Smooth muscle cell (in vitro differentiated cells): ENCODE measurements at regions not wholly inside any gene's neighbourhood (a gene's known extent, or its start where the extent isn't known, plus 50 kb on each side); places are given as distances from the start of the nearest gene placed in this dataset.

Source experiments
- DNase-seq: peaks from one replicate; lab custom pipeline; 2025; ENCODE audit not compliant: unreplicated experiment; lab: John Stamatoyannopoulos, UW
- H2AFZ ChIP-seq: fragments of 200-600 bp; sonication (generic); 2 replicates; pipeline ENCODE4 v1.6.0; 2016; ENCODE audit warnings: antibody characterized with exemption, low read depth, mild to moderate bottlenecking
- H3F3A ChIP-seq: fragments of 200-600 bp; sonication (generic); 2 replicates; pipeline ENCODE4 v1.6.0; 2017; ENCODE audit warnings: antibody characterized with exemption, low read depth
- H3K27ac ChIP-seq: fragments of 200-600 bp; sonication (generic); 2 replicates; pipeline ENCODE4 v1.5.1; 2016; ENCODE audit warnings: low read depth, mild to moderate bottlenecking
- H3K27me3 ChIP-seq: fragments of 200-600 bp; sonication (generic); 2 replicates; pipeline ENCODE4 v1.6.1; 2016; ENCODE audit warnings: low read depth, mild to moderate bottlenecking
- H3K36me3 ChIP-seq: fragments of 200-600 bp; sonication (generic); 2 replicates; pipeline ENCODE4 v1.5.1; 2016; ENCODE audit warnings: low read depth
- H3K4me1 ChIP-seq: fragments of 200-600 bp; sonication (generic); 2 replicates; pipeline ENCODE4 v1.5.1; 2016; ENCODE audit warnings: low read depth
- H3K4me2 ChIP-seq: fragments of 200-600 bp; sonication (generic); 2 replicates; pipeline ENCODE4 v1.6.0; 2016; ENCODE audit warnings: mild to moderate bottlenecking
- H3K4me3 ChIP-seq: fragments of 200-600 bp; sonication (generic); 2 replicates; pipeline ENCODE4 v1.5.1; 2016; ENCODE audit warnings: mild to moderate bottlenecking
- H3K79me2 ChIP-seq: fragments of 200-600 bp; sonication (generic); 2 replicates; pipeline ENCODE4 v1.6.0; 2016; ENCODE audit warnings: low read depth, mild to moderate bottlenecking
- H3K9ac ChIP-seq: fragments of 200-600 bp; sonication (generic); 2 replicates; pipeline ENCODE4 v1.6.0; 2016; ENCODE audit warnings: low read depth
- H3K9me3 ChIP-seq: fragments of 200-600 bp; sonication (generic); replicated peaks from 2 replicates; pipeline ENCODE4 v1.5.1; 2016; ENCODE audit warnings: low read depth
- H4K20me1 ChIP-seq: fragments of 200-600 bp; sonication (generic); 2 replicates; pipeline ENCODE4 v1.6.0; 2016; ENCODE audit warnings: low read depth
- CTCF ChIP-seq: fragments of 200-600 bp; sonication (generic); IDR thresholded peaks from 2 replicates; pipeline ENCODE4 v1.5.1; 2017; ENCODE audit warnings: borderline replicate concordance, mild to moderate bottlenecking, antibody characterized with exemption; ENCODE audit not compliant: insufficient read depth, poor library complexity, severe bottlenecking
- WGBS: methylation state at CpG from one replicate; pipeline ENCODE4 v1.1.7; 2016; ENCODE audit warnings: low lambda C conversion rate; 5-methylcytosine and 5-hydroxymethylcytosine counted together

DNA sequence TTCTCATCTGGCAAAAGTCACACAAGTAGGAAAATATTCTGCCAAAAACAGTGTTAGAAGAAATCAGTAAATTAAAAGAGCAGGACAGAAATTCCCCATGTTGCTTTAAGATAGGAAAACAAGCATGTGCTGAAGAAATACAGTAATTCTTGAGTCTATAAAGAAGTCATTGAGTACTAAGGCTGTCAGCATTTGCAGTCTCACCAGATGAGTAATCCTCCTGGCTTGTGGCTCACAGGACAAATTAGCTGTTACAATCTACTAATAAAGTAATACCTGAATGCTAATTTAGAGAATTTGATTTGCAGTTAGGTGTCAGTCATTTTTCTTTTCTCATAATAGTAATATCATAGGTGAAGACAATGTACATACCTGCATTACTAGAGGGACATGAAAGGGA is 1158.9 kb upstream of the CELF2 start:
- Histone ChIP-seq H3K4me2 (peak overlapping the region; percentile 55), H3K27me3 (no peaks in the 10 kb centered on the region), H3K4me1 (no peaks in the 10 kb centered on the region), H3K27ac (peak overlapping the region; percentile 18), H3K9ac (no peak overlapping the region), H3K4me3 (no peak overlapping the region), H2AFZ (no peak overlapping the region), H4K20me1 (no peaks in the 10 kb centered on the region), H3K36me3 (no peaks in the 10 kb centered on the region), H3F3A (no peaks in the 10 kb centered on the region), H3K79me2 (no peaks in the 10 kb centered on the region), H3K9me3 (no peaks in the 10 kb centered on the region)
- TF ChIP-seq CTCF = no peak
- no peak for DNase-seq

DNA sequence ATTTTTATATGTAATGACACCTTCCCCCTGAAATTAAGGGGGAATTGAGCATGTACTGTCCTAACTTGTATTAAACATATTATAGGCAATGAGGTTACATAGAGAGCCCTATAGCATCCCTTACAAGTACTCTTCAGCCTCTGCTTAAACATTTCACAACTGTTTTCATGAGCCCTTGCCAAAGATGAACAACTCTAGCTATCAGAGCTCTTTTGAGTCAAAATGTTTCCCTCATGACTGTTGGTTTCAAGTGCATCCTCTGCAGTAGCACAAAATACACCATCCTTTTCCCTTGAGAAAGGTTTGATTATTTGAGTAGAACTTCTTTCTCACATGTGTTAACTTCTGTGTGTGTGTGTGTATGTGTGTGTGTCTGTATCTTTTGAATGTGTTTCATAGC is 1157.6 kb upstream of the CELF2 start:
- H4K20me1 ChIP-seq = no peaks in the 10 kb centered on the region
- no peaks in the 10 kb centered on the region for H3K36me3 ChIP-seq
- H3K27ac ChIP-seq = no peak overlapping the region
- no peak overlapping the region for H3K4me2 ChIP-seq
- no peak overlapping the region for H3K4me3 ChIP-seq
- H3K79me2 ChIP-seq = no peaks in the 10 kb centered on the region
- no peak overlapping the region for H3K9ac ChIP-seq
- H3K4me1 ChIP-seq = no peaks in the 10 kb centered on the region
- H3K27me3 ChIP-seq = no peaks in the 10 kb centered on the region
- H3K9me3 ChIP-seq = no peaks in the 10 kb centered on the region
- no peak for TF ChIP-seq CTCF
- no peak for DNase-seq
- peak overlapping the region; percentile 69 for H2AFZ ChIP-seq
- no peaks in the 10 kb centered on the region for H3F3A ChIP-seq

DNA sequence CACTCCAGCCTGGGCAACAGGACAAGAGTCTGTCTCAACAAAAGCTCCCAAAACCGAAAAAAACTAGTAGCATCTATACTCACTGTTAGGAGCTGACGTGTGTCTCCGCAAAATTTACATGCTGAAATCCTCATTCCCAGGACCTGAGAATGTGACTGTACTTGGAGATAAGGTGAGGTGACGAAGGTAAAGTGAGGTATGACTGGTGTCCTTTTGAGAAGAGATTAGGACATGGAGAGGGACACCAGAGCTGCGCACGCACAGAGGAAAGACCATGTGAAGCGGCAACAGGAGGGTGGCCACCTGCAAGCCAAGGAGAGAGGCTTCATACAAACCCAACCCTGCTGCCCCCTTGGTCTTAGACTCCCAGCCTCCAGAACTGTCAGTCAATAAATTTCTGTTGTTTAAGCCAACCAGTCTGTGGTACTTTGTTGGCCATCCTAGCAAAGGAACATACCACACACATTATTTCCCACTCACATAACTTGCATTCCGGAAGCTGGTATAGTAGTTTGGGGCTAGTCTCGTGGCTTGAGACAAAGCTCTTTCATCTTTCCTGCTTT is 1154.0 kb upstream of the CELF2 start:
- Histone ChIP-seq H4K20me1 (no peaks in the 10 kb centered on the region), H3K4me1 (no peaks in the 10 kb centered on the region), H3F3A (no peaks in the 10 kb centered on the region), H3K4me3 (no peak overlapping the region), H3K36me3 (no peaks in the 10 kb centered on the region), H3K9ac (no peak overlapping the region), H3K27me3 (no peaks in the 10 kb centered on the region), H3K4me2 (no peak overlapping the region), H2AFZ (no peak overlapping the region), H3K9me3 (no peaks in the 10 kb centered on the region), H3K79me2 (no peaks in the 10 kb centered on the region), H3K27ac (no peak overlapping the region)
- no peak for DNase-seq
- 91% methylated on average over 9 of the region's 9 CpGs for WGBS
- no peak for TF ChIP-seq CTCF

DNA sequence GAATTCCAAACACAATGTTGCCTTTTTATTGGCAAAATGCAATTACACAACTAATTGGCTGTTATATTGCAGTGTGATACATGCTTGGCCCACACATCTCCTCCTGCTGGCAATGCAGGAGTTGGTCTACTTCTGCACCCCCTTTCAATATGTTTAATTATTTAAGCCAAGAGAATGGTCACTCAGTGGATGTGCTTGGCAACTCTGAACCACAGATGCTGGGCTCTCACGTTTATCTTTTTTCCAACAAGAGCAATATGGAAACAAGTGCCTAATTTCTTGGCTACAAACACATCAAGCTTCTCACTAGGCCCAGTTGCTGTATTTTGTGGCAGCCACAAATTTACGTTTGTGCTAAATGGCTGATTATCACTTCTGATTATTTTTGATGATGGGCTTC is 1149.2 kb upstream of the CELF2 start:
- Histone ChIP-seq H3K27ac (no peak overlapping the region), H4K20me1 (no peaks in the 10 kb centered on the region), H3F3A (no peaks in the 10 kb centered on the region), H2AFZ (no peak overlapping the region), H3K4me3 (no peak overlapping the region), H3K4me1 (no peaks in the 10 kb centered on the region), H3K9ac (no peak overlapping the region), H3K9me3 (no peaks in the 10 kb centered on the region), H3K36me3 (no peaks in the 10 kb centered on the region), H3K4me2 (no peak overlapping the region), H3K79me2 (no peaks in the 10 kb centered on the region), H3K27me3 (no peaks in the 10 kb centered on the region)
- 93% methylated on average over 2 of the region's 2 CpGs for WGBS
- TF ChIP-seq CTCF = no peak
- DNase-seq = no peak
